ENCODE measurements at regions not wholly inside any gene's neighbourhood (a gene's known extent, or its start where the extent isn't known, plus 50 kb on each side); places are given as distances from the start of the nearest gene placed in this dataset.

DNA sequence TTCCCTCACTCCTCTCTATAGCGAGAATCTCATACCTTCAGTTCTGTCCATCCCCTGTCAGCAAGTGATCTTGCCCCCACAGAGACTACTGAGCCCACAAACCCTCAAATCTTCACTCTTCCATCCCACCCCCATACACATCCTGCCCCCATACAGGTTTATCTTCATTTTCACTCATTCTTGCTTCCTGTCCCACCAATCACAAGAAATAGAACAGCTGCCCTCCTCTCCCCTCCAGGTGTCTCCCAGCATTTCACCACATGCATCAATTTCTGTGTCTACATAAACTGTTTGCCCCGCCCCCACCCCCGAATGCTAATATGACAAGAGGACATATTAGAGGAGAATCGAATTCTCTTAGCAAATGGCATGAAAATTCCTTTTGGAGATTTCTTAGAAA is 54.9 kb upstream of the CARMIL1 start:
- TF ChIP-seq, protein P1, sequence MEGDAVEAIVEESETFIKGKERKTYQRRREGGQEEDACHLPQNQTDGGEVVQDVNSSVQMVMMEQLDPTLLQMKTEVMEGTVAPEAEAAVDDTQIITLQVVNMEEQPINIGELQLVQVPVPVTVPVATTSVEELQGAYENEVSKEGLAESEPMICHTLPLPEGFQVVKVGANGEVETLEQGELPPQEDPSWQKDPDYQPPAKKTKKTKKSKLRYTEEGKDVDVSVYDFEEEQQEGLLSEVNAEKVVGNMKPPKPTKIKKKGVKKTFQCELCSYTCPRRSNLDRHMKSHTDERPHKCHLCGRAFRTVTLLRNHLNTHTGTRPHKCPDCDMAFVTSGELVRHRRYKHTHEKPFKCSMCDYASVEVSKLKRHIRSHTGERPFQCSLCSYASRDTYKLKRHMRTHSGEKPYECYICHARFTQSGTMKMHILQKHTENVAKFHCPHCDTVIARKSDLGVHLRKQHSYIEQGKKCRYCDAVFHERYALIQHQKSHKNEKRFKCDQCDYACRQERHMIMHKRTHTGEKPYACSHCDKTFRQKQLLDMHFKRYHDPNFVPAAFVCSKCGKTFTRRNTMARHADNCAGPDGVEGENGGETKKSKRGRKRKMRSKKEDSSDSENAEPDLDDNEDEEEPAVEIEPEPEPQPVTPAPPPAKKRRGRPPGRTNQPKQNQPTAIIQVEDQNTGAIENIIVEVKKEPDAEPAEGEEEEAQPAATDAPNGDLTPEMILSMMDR (IDR thresholded peaks at IDR 0.05), result no peak
- TF ChIP-seq POLR2A (IDR thresholded peaks at IDR 0.05), result no peak
- TF ChIP-seq EP300 (IDR thresholded peaks at IDR 0.05), result no peak
- TF ChIP-seq POLR2AphosphoS5 (IDR thresholded peaks at IDR 0.05), result no peak
